ENCODE measurements at regions not wholly inside any gene's neighbourhood (a gene's known extent, or its start where the extent isn't known, plus 50 kb on each side); places are given as distances from the start of the nearest gene placed in this dataset.

GRCh38 chr13:33891196-33891742 is 73.3 kb downstream of the RFC3 start:
- DNase-seq = no peak

GRCh38 chr13:33893559-33893958 is 75.6 kb downstream of the RFC3 start:
- DNase-seq = no peak

- no peak for DNase-seq
These were observed 86.5 kb downstream of the RFC3 start for GRCh38 chr13:33904431-33904830.

GRCh38 chr13:33908116-33908515 is 90.2 kb downstream of the RFC3 start:
- no peak for DNase-seq

GRCh38 chr13:33910255-33910654 is 92.3 kb downstream of the RFC3 start:
- DNase-seq = no peak

DNA sequence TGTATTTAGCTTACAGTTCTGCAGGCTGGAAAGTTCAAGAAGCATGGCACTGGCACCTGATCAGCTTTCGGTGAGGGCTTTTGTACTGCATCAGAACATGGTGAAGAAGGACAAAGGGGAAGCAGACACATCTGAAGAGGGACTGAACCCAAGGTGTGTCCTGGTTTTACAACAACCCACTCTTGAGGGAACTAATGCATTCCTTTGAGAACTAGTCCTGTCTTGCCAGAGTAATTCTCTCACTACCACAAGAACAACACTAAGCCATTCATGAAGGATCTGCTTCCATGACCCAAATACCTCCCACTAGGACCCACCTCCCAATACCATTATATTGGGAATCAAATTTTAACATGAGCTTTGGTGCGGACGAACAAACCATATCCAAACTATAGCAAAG is 93.6 kb downstream of the RFC3 start:
- DNase-seq = no peak

DNA sequence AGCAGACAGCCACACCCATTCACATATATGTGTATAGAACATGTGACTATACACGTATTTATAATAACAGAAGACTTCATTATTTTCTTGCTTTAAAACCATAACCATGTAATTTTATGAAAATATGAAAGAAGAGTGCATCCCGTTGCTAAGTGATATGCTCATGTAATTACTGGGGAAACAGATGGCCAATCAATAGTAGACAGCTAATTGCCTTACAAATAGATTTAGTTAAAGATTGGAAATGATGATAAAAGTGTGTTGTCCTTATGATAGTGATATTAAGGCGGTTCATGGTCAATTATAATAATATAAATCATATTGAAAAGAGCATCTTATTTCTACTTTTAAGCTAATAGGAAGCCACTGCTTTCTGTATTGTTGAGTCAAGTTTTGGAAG is 95.9 kb downstream of the RFC3 start:
- no peak for DNase-seq

- no peak for DNase-seq
These were observed 99.2 kb downstream of the RFC3 start for GRCh38 chr13:33917190-33917589.

- no peak for DNase-seq
These were observed 100.4 kb downstream of the RFC3 start for GRCh38 chr13:33918199-33918932.

DNA sequence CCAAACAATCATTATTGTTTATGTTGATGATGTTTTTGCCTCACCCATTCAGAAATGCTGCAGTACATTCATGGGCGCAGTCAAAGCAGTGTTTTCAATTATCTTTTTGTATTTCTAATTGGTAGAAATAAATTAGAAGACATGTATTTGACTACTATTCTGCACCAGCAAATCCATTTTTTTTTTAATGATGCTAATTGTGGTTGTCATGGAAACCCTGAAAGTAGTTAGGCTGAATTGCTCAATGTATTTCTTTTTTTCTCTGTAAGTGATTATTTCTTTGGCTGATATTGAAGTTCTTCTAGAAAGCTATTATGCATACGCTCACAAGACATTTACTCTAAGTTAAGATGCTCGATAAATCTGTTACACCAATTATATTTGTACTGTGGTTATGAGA is 101.2 kb downstream of the RFC3 start:
- DNase-seq = no peak

DNA sequence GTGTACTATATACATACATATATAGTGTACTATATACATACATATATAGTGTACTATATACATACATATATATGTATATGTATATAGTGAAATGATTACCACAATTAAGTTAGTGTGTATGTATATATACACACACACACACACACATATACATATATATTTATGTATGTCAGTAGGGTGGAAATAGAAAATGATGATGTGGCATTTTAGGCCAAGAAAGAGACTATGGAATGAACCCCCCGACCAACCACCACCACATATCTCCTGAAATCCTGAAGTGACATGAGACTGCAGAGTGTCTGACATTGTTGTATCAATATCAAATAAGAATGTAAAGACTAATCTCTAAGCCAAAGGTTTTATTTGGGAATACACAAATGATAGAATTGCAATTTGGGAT is 107.6 kb downstream of the RFC3 start:
- DNase-seq = no peak

DNA sequence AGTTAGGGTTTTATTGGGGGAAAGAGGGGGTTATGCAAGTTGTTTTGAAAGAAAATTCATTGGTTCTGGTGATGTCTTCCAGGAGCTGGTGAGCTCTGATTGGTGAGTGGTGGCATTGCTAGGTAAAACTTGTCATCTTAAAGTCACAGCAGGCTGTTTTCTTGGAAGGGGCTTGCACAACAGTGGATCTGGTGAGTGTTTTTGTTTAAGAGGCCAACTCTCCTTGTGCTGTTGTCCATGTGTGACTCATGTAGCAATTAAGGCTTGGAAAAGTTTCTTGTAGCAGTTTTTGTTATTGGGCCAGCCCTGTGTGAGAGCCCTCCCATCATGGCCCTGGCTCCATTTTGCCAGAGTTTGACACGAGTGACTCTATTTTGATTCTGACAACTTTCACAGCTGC is 109.4 kb downstream of the RFC3 start:
- no peak for DNase-seq

- no peak for DNase-seq
These were observed 113.7 kb downstream of the RFC3 start for GRCh38 chr13:33931397-33932311.

DNA sequence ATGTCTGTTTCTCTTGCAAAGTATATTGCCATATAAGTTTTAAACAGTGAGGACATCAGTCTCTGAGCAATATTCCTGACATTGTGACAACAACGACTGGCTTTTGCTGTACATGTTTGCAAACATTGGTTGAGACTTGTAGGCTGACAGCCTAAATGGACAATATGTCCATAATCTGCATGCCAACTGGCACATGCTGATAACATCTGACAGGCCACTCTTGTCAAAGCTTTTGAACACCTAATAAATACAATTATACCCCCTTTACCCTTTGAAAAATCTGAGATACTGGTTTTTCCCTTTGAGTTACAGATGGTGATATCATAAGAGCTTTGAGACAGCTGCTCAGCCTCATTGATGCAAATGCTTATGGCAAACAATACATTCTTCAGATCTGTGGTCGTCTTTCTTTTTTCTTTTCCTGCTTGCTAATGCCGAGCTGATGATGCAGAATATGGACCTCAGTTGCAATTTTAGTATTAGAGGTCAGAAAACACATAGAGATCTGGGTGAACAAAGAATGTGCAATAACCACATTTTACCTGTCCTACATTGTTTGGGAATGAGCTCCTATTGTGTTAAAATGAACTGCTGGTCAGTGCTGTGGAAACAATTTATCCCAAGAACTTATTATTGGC is 114.9 kb downstream of the RFC3 start:
- DNase-seq = no peak

DNA sequence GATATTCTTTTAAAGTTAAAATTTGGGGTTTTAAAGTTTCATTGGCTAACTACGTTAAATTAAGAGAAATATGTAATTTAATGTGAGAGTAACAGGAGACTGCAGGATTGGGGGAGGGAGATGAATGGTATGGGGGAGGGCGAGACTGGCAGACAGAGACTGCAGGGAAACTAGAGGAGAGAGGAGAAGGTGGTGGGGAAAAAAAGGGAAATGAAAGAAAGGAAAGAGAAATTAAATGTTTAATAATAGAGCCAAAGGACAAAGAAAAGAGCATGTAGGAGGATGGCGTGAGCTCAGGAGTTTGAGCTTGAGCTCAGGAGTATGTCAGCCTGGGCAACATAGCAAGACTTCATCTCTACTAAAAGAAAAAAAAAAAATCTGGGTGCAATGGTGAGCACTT is 115.9 kb downstream of the RFC3 start:
- no peak for DNase-seq

GRCh38 chr13:33934343-33934742 is 116.4 kb downstream of the RFC3 start:
- no peak for DNase-seq

DNA sequence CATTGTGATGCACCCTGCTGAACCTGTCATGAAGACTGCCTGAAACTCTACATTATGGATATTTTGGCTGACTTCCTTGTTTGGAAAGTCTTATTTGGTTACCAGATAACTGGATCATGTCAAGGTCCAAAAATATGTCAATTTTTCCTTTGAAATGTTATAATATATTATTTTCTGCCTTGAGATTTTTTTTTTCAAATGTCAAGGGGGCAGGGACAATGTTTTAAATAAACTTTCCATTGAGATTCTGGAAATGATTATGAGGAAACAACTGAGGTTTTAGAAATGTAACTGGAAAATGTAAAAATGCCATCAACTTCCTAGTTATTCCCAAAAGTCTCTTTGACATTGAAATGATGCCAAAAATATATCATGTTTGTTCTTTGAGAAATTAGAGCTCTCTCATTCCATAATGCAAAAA is 117.0 kb downstream of the RFC3 start:
- DNase-seq = no peak

DNA sequence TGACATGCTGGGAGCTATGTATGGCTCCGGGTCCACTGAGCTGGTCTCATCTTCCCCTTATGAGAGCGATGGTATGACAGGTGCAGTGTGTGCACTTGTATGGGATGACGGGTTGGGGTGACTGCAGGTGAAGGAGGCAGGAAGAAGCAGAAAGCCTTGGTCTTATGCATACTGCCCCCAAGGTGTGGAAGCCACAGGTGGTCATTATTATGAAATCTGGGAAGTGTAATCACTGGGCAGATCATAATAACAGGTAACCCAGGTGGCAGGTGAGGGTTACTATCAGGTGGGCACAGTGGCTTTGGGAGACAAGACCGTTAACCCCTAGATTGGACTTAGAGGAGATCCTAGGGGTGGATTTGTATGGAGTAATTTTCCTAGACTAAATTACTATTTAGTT is 118.0 kb downstream of the RFC3 start:
- DNase-seq = no peak

- no peak for DNase-seq
These were observed 119.6 kb downstream of the RFC3 start for GRCh38 chr13:33937373-33938098.

DNA sequence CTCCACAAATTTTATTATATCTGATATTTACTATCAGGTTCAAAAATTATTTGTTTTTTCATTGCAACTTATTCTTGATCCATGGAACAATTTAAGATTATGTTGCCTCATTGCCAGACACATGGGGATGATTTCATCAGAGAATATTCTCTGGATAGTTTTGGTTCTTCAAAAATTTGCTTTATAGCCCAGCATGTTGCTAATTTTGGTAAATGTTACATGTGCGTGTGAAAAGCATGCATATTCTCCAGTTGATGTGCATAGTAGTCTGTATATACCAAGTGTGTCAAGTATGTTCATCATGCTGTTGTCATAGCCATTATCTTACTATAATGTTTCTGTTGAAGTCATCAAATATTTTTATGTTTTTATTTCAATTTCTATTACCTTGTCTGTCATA is 122.3 kb downstream of the RFC3 start:
- no peak for DNase-seq

DNA sequence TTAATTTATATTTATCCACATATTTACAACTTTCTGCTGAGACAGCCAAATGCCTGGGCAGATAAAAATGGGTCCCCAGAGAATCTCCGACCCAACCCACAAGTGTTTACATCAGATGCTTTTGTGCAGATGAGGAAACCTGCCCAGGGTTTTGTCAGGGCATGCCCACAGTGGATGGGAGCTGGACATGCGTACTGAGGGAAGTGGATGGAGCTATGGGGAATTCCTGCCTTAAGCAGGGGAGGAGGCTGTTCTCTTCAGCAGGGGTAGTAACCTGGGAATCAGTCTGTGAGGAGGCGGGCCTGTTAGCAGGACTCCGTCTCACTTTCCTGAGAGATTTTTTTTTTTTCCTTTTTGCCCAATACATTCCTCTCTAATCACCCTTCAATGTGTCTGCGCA is 122.9 kb downstream of the RFC3 start:
- no peak for DNase-seq

GRCh38 chr13:33945477-33945876 is 127.5 kb downstream of the RFC3 start:
- no peak for DNase-seq

GRCh38 chr13:33953203-33953602 is 135.3 kb downstream of the RFC3 start:
- no peak for DNase-seq

Measured in activated naive CD4-positive, alpha-beta T cell treated with anti-CD3 and anti-CD28 coated beads, Interleukin-2, amount 50 U/mL, for 16 hours (primary cell).